ENCODE measurements at regions not wholly inside any gene's neighbourhood (a gene's known extent, or its start where the extent isn't known, plus 50 kb on each side); places are given as distances from the start of the nearest gene placed in this dataset.

DNA sequence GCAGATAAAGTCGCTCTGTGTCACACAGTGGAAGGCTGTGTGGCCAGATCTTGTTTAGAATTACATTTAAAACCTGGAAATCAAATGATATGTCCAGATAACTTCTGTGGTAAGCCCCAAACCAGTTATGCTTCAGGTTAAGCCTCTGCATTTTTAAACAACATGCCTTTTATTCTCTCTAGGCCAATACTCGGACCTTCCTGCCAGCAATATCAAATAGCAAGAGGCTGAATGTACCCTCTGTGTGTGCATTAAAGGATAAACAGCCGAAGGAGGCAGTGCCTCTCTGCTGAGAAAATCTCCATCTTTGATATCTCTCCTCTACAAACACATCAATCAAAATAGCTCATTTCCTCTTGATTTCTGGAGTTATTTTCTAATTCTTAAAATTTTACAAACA is 67.1 kb upstream of the TMEM260 start:
- no peak for DNase-seq

DNA sequence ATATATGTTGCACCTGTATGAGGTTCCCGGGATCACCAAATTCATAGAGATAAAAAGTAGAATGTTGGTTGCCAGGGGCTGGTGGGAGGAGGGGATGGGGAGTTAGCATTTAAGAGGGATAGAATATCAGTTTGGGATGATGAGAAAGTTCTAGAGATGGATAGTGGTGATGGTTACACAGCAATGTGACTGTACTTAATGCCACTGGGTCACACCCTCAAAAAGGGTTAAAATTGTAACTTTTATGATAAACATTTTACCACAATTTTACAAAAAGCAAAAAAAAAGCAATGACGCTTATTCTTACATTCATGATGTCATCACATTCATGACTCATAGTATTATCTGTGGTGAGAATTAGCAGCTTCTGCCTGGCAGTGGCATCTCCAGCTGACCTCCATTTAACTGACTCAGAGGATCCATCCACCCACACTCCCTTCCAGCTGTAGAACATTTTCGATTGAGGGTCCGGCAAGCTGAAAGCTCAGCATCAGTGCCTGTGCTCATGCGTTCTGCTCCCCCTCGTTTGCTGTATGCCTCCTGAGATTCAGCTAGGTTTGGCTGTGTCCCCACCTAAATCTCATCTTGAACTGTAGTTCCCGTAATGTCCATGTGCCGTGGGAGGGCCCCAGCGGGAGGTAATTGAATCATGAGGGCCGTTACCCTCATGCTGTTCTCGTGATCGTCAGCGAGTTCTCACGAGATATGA is 64.8 kb upstream of the TMEM260 start:
- no peak for DNase-seq

DNA sequence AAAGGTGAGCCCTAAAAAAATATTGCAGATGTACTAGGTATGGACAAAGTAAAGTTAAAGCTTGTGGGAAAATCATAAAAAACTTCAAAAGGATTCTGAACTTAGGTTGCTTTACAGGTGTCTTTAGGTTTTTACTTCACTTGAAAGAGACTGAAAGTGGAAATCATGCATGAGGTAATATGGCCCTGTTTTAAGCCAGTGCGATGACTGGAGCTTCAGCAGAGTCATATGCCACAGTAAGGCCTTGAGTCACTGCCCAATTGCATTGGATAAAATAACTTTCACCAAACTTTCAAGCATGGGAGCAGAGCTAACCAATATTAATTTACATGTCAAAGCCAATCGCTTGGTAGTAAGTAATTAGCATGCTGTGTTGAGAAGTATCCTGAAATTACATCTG is 63.9 kb upstream of the TMEM260 start:
- DNase-seq = no peak

DNA sequence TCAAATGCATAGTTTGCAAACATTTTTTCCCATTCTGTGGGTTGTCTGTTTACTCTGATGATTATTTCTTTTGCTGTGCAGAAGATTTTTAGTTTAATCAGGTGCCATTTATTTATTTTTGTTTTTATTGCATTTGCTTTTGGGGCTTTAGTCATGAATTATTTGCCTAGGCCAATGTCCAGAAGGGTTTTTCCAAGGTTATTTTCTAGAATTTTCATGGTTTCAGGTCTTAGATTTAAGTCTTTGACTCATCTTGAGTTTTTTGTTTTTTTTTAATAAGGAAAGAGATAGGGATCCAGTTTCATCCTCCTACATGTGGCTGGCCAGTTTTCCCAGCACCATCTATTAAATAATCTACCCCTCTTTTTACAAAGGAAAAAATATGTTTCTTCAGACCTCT is 57.2 kb upstream of the TMEM260 start:
- DNase-seq = no peak

DNA sequence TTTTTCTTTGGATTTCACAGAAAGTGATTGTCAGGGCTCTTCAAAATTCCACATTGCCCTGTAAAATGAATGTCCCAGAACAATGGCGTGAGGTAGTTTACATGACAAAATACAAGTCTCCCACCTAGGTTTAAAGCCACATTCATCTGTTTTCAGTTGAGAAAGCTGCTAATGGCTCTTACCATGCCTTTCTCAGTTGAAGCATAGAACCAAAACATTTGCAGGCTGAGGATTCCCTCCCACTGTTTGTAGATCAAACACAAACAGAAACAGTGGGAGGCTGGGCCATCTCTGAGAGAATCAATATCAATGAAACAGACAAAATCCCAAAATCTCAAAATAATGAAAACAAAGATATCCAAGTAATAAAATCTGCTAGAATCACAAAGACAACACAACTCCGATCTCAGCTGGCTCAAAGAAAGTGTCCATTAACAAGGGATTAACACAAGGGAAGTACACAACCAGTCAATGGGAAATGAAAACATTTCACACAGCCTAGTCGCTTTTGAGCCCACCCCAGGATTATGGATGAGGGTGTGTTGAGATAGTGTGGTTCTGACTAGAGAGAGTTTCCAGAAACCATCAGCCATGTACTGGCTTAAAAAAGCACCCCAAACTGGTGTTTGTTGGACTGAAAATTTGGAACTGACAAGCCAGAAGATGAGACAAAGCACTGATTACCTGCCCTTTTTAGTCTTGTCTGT is 54.5 kb upstream of the TMEM260 start:
- DNase-seq = no peak

DNA sequence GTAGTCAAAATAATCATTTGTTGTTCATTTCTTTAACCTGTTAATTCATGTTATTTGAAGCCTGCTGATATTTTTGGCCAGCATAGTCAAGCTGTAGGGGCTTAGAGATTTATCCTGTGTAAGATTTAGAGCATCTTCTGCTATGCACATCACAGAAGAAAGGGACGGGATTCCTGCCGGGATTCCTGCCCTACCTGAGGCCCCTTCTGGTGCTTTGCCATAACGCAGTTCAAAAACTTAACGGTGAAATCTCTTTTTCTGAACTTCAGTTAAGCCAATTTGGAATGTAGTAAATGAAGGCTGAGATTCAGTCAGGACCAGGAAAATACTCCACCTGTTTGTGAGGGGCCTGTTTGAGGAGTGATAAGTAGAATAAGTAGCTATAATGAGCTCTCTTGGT is 50.7 kb upstream of the TMEM260 start:
- no peak for DNase-seq
